ENCODE measurements at regions not wholly inside any gene's neighbourhood (a gene's known extent, or its start where the extent isn't known, plus 50 kb on each side); places are given as distances from the start of the nearest gene placed in this dataset.

- TF ChIP-seq, protein P1, sequence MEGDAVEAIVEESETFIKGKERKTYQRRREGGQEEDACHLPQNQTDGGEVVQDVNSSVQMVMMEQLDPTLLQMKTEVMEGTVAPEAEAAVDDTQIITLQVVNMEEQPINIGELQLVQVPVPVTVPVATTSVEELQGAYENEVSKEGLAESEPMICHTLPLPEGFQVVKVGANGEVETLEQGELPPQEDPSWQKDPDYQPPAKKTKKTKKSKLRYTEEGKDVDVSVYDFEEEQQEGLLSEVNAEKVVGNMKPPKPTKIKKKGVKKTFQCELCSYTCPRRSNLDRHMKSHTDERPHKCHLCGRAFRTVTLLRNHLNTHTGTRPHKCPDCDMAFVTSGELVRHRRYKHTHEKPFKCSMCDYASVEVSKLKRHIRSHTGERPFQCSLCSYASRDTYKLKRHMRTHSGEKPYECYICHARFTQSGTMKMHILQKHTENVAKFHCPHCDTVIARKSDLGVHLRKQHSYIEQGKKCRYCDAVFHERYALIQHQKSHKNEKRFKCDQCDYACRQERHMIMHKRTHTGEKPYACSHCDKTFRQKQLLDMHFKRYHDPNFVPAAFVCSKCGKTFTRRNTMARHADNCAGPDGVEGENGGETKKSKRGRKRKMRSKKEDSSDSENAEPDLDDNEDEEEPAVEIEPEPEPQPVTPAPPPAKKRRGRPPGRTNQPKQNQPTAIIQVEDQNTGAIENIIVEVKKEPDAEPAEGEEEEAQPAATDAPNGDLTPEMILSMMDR (IDR thresholded peaks at IDR 0.05), result no peak
- TF ChIP-seq POLR2A (IDR thresholded peaks at IDR 0.05) (no peak), EP300 (IDR thresholded peaks at IDR 0.05) (no peak)
These were observed 108.5 kb downstream of the MACIR start for GRCh38 chr5:103366918-103367549.
